Osteoblast (primary cell): ENCODE measurements at regions not wholly inside any gene's neighbourhood (a gene's known extent, or its start where the extent isn't known, plus 50 kb on each side); places are given as distances from the start of the nearest gene placed in this dataset.

Source experiments
- DNase-seq: peaks from one replicate; pipeline ENCODE4 v3.0.0; 2011; ENCODE audit warnings: low spot score, mixed read lengths; ENCODE audit not compliant: insufficient read length; ENCODE audit errors: missing footprints
- H2AFZ ChIP-seq: 2 replicates; pipeline ENCODE4 v1.6.0; 2011; ENCODE audit warnings: mild to moderate bottlenecking, low read length
- H3K27ac ChIP-seq: 2 replicates; pipeline ENCODE4 v1.5.1; 2011; ENCODE audit warnings: mild to moderate bottlenecking, low read depth, low read length, moderate library complexity
- H3K27me3 ChIP-seq: 2 replicates; pipeline ENCODE4 v1.6.0; 2012; ENCODE audit warnings: mild to moderate bottlenecking, control low read depth, inconsistent platforms, low read length, moderate library complexity; ENCODE audit not compliant: insufficient read depth
- H3K36me3 ChIP-seq: 2 replicates; pipeline ENCODE4 v1.5.1; 2011; ENCODE audit warnings: mild to moderate bottlenecking, low read length, control low read depth, moderate library complexity; ENCODE audit not compliant: insufficient read depth
- H3K4me1 ChIP-seq: 2 replicates; pipeline ENCODE4 v1.5.1; 2011; ENCODE audit warnings: mild to moderate bottlenecking, low read length, control low read depth, moderate library complexity; ENCODE audit not compliant: insufficient read depth
- H3K4me2 ChIP-seq: 2 replicates; pipeline ENCODE4 v1.6.0; 2011; ENCODE audit warnings: mild to moderate bottlenecking, low read length; ENCODE audit not compliant: insufficient read depth
- H3K4me3 ChIP-seq: fragments of 200-600 bp; sonication (generic); 3 replicates; pipeline ENCODE4 v1.5.1; 2012; ENCODE audit warnings: mild to moderate bottlenecking, low read length, inconsistent platforms; ENCODE audit not compliant: insufficient read depth
- H3K79me2 ChIP-seq: 2 replicates; pipeline ENCODE4 v1.6.0; 2012; ENCODE audit warnings: mild to moderate bottlenecking, low read length, control low read depth, inconsistent platforms; ENCODE audit not compliant: insufficient read depth
- H3K9me3 ChIP-seq: 2 replicates; pipeline ENCODE4 v1.5.1; 2011; ENCODE audit warnings: low read depth, low read length, control low read depth
- H4K20me1 ChIP-seq: 2 replicates; pipeline ENCODE4 v1.6.0; 2012; ENCODE audit warnings: mild to moderate bottlenecking, low read length, control low read depth; ENCODE audit not compliant: insufficient read depth
- TF ChIP-seq, protein P1 (sequence below): IDR thresholded peaks from 2 replicates; pipeline ENCODE4 v1.5.1; 2011; ENCODE audit warnings: mild to moderate bottlenecking, low read depth, low read length, moderate library complexity; ENCODE audit errors: extremely low read depth

DNA sequence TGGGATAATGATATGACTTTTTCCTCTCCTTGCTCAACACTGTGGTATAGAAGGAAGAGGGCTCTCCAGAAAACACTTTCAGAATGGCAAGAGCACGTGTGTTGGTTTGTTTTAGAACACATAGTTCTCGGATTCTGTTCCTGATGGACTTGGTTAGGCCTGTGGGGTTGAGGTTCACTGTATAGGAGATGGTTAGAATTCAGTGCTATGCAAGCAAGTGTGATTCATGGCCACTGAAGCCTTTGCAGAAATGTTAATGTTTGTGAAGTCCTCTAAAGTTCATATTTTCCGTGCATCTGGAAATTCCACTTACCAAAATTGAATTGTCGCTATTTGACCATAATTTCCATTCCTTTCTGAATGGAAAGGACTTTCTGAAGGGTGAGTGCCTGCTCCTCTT lies 233.2 kb upstream of the DDHD1 start:
- H3K4me3 ChIP-seq = no peak overlapping the region
- H3K36me3 ChIP-seq = no peaks in the 10 kb centered on the region
- no peaks in the 10 kb centered on the region for H3K79me2 ChIP-seq
- H3K4me2 ChIP-seq = no peak overlapping the region
- no peak for DNase-seq
- H3K9me3 ChIP-seq = no peaks in the 10 kb centered on the region
- peaks cover 14% of the 10 kb centered on the region for H3K4me1 ChIP-seq
- no peak overlapping the region for H2AFZ ChIP-seq
- no peak overlapping the region for H3K27ac ChIP-seq
- H3K27me3 ChIP-seq = no peaks in the 10 kb centered on the region
- TF ChIP-seq, protein P1, sequence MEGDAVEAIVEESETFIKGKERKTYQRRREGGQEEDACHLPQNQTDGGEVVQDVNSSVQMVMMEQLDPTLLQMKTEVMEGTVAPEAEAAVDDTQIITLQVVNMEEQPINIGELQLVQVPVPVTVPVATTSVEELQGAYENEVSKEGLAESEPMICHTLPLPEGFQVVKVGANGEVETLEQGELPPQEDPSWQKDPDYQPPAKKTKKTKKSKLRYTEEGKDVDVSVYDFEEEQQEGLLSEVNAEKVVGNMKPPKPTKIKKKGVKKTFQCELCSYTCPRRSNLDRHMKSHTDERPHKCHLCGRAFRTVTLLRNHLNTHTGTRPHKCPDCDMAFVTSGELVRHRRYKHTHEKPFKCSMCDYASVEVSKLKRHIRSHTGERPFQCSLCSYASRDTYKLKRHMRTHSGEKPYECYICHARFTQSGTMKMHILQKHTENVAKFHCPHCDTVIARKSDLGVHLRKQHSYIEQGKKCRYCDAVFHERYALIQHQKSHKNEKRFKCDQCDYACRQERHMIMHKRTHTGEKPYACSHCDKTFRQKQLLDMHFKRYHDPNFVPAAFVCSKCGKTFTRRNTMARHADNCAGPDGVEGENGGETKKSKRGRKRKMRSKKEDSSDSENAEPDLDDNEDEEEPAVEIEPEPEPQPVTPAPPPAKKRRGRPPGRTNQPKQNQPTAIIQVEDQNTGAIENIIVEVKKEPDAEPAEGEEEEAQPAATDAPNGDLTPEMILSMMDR = no peak
- no peaks in the 10 kb centered on the region for H4K20me1 ChIP-seq

DNA sequence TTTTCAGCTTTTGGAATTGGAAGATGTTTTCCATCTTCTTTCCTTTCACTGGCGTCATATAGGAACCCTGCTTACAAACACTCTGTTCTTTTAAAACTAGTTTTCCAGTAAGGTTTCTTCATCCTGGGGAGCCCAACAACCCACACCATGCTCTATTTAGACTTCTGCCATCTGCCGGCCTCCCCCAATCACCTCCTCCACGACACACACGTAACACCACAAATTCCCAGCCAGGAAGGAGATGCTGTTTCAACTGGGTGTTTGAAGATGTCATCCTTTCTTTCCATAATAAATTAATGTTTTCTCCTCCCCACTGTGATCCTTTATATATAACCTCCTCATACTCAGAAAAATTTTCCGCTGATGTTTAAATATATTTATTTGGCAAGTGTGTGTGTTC lies 231.4 kb upstream of the DDHD1 start:
- Histone ChIP-seq H3K27ac (no peak overlapping the region), H4K20me1 (no peaks in the 10 kb centered on the region), H3K9me3 (no peaks in the 10 kb centered on the region), H3K4me2 (no peak overlapping the region), H2AFZ (no peak overlapping the region), H3K4me3 (no peak overlapping the region), H3K4me1 (peaks cover 6% of the 10 kb centered on the region), H3K36me3 (no peaks in the 10 kb centered on the region), H3K27me3 (no peaks in the 10 kb centered on the region), H3K79me2 (no peaks in the 10 kb centered on the region)
- DNase-seq = no peak
- TF ChIP-seq, protein P1 = no peak

GRCh38 chr14:53384073-53384472 lies 230.9 kb upstream of the DDHD1 start:
- Histone ChIP-seq H4K20me1 (no peaks in the 10 kb centered on the region), H3K4me3 (no peak overlapping the region), H3K4me2 (no peak overlapping the region), H3K27ac (no peak overlapping the region), H3K36me3 (no peaks in the 10 kb centered on the region), H3K79me2 (no peaks in the 10 kb centered on the region), H3K9me3 (no peaks in the 10 kb centered on the region), H3K27me3 (no peaks in the 10 kb centered on the region), H3K4me1 (peaks cover 2% of the 10 kb centered on the region), H2AFZ (no peak overlapping the region)
- TF ChIP-seq, protein P1 = no peak
- no peak for DNase-seq

DNA sequence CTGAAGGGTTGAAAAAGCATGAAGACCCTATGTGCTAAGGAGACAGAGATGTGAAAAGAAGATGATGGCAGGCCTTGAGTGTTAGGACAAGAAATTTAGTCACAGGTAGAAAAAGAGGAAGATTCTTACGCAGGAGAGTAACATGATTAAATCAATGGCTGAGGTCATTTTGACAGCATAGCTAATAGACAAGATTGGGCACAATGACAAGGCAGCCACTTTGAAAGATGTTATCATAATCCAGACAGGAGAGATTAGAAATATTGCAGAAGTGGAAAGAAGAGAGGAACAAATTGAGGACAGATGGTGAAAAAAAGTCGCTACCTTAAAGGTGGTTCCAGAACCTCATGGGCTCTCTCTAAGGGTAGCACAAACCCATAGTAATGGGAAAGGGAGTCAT lies 228.8 kb upstream of the DDHD1 start:
- TF ChIP-seq, protein P1 = no peak
- Histone ChIP-seq H3K4me1 (no peaks in the 10 kb centered on the region), H3K4me3 (no peak overlapping the region), H3K27me3 (no peaks in the 10 kb centered on the region), H2AFZ (no peak overlapping the region), H3K79me2 (no peaks in the 10 kb centered on the region), H4K20me1 (no peaks in the 10 kb centered on the region), H3K27ac (no peak overlapping the region), H3K36me3 (no peaks in the 10 kb centered on the region), H3K9me3 (no peaks in the 10 kb centered on the region), H3K4me2 (no peak overlapping the region)
- no peak for DNase-seq
